HUES48 (cell line): ENCODE measurements at regions not wholly inside any gene's neighbourhood (a gene's known extent, or its start where the extent isn't known, plus 50 kb on each side); places are given as distances from the start of the nearest gene placed in this dataset.

Experiments
- H3K27ac ChIP-seq: one replicate; pipeline ENCODE4 v1.7.0; 2013; ENCODE audit warnings: low read depth, low read length, inconsistent platforms
- H3K27me3 ChIP-seq: 2 replicates; pipeline ENCODE4 v1.6.1; 2013; ENCODE audit warnings: mild to moderate bottlenecking, low read length; ENCODE audit not compliant: control insufficient read depth, insufficient read depth
- H3K36me3 ChIP-seq: 2 replicates; pipeline ENCODE4 v1.6.1; 2013; ENCODE audit warnings: low read length; ENCODE audit not compliant: control insufficient read depth, insufficient read depth
- H3K4me1 ChIP-seq: 2 replicates; pipeline ENCODE4 v1.6.1; 2013; ENCODE audit warnings: mild to moderate bottlenecking, low read length; ENCODE audit not compliant: control insufficient read depth, insufficient read depth
- H3K4me3 ChIP-seq: 2 replicates; pipeline ENCODE4 v1.5.1; 2013; ENCODE audit warnings: mild to moderate bottlenecking, low read depth, low read length
- H3K9ac ChIP-seq: 2 replicates; pipeline ENCODE4 v1.6.1; 2013; ENCODE audit warnings: mild to moderate bottlenecking, low read depth, low read length, moderate library complexity
- H3K9me3 ChIP-seq: 2 replicates; pipeline ENCODE4 v1.6.1; 2013; ENCODE audit warnings: low read length; ENCODE audit not compliant: control insufficient read depth, insufficient read depth

DNA sequence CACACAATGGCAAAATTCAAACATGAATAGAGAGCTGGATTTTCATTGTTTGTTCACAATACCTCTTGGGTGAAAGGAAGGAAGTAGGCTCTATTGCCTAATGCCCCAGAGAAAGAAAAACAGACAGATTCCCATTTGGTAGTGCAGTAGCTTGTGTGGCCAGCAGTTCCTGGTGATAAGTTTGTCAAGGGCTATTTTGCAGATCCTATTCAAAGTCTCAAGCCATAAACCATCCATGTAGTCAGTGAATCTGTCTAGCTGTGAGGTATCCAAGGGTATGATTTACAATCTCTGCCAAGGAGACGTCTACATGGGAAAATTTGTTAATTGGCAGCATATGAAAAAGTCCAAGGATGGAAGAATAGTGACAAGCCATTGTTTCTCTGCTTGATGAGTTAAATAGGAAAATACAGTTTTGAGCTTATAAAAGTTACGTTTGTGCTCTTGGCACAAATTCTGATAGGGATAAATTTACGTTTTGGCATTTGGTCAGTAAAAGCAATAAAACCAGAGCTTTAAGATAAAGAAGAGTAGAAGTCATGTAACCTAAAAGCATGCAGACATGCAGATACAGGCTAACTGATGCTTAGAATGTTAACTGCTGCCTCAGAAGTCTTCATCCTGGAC is 269.1 kb downstream of the GATA3 start:
- Histone ChIP-seq H3K9ac (no peak overlapping the region), H3K4me3 (no peak overlapping the region), H3K4me1 (no peaks in the 10 kb centered on the region), H3K27me3 (no peaks in the 10 kb centered on the region), H3K27ac (no peak overlapping the region), H3K36me3 (no peaks in the 10 kb centered on the region), H3K9me3 (no peaks in the 10 kb centered on the region)

DNA sequence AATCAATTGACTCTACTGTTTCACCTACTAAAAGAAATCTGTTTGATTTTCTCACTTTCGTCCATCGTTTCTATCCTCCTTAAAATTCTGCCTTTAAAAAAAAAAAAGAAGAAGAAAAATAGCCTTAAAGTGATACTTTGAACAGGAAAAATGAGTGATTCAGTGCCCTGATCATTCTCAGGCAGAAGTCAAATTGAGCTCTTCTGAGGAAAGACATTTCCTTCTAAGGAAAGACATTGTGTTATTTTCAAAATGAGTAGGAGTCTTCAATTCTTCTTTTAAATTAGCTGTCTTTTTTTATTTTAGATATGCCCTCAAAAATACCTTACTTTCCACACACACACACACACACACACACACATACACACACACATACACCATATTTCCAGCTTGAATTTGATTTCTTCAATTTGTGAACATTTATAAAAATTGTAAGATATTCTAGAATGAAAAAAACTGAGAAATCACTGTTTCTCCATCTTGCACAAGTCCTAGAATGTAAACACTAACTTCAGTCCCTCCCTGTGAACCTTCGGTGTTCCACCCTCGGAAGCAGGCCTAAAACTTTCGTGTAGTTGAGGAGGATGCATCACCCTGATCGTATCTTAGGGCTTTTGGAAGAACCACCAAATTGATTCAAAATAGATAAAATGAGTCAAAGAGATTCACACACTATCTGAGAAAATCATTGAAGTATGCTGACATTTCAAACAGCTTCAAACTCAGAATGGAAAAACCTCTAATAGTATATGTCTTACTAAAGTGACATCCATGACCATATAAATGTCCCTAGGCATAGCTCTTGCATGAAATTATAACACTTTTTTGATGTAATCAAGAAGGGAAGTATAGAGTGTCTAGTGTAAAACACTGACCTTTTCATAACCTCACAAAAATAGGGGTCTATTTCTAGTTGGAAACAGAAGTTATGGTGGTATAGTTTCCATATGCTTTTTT is 270.8 kb downstream of the GATA3 start:
- H3K4me3 ChIP-seq = no peak overlapping the region
- H3K27me3 ChIP-seq = no peaks in the 10 kb centered on the region; the same call in 1 of the 2 replicates
- H3K4me1 ChIP-seq = no peaks in the 10 kb centered on the region
- no peak overlapping the region for H3K27ac ChIP-seq
- H3K9me3 ChIP-seq = no peaks in the 10 kb centered on the region
- H3K36me3 ChIP-seq = no peaks in the 10 kb centered on the region
- H3K9ac ChIP-seq = no peak overlapping the region

DNA sequence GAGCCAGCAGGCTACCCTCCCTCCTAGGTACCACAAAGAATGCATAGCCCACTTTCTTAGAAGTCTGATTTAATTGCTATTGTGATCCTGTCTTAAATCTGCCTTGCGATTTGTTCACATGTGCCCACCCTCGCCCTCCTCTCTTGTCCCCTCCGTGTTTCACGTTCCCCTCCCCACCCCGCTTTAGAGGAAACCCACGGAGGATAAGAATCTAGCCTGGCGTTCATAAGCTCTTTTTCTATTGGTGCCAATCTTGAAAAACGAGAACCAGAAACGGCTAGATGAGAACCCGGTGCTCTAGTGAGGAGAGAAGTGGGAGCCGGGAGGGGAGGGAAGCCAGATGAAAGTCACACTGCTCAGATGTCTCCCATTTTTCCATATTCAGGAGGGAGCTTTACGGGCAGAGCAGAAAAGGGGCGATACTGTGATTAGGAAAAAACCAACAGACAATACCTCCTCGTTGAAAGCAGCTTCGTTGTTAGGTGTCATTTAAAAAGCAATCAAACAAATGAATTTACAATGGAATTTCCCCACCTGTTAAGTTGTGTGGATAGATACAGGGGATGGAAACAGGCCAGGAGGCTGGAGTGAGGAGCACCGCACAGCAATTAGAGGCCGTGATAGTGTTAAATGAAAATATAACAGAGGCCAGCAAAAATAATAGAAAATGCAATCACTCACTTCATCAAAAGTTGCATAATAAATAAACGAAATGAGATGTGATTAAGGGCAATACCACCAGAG is 272.1 kb downstream of the GATA3 start:
- no peaks in the 10 kb centered on the region for H3K36me3 ChIP-seq
- H3K4me1 ChIP-seq = no peaks in the 10 kb centered on the region
- H3K27ac ChIP-seq = no peak overlapping the region
- H3K9ac ChIP-seq = no peak overlapping the region
- no peaks in the 10 kb centered on the region for H3K9me3 ChIP-seq
- H3K27me3 ChIP-seq = peaks cover 8% of the 10 kb centered on the region
- H3K4me3 ChIP-seq = no peak overlapping the region

DNA sequence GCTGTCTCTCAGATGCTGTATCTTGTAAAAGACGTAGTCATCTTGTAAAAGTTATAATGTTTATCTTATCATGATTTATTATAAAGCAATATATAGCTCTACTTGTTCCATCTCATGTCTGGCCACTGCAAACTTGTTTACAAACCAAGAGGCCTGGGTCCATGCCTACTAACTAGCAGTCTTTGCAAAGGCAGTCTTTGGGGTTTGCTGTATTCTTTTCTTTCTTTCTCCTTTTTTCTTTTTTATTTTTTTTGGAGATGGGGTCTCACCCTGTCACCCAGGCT is 272.6 kb downstream of the GATA3 start:
- Histone ChIP-seq H3K27me3 (peaks cover 13% of the 10 kb centered on the region), H3K27ac (no peak overlapping the region), H3K4me3 (no peak overlapping the region), H3K9ac (no peak overlapping the region), H3K9me3 (no peaks in the 10 kb centered on the region), H3K4me1 (peaks cover 3% of the 10 kb centered on the region; the same call in 1 of the 2 replicates), H3K36me3 (no peaks in the 10 kb centered on the region)

DNA sequence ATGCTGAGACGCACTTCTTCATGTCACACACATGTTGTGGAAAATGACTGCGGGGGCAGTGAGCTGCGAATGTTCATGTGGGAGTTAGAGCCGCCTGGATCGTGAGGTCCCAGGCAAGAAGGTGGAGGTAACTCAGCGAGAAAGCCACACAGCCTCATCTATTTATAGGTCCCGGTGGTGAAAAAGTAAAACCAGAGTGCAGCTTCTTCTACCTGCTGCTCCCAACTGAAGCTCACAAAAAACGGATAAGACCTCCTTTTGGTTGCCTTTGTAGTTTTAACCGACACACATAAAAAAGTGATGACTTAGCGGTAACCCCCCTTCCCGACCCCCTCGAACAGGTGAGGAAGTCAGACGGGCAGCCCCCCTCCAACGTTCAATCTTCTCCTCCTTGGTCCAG is 276.9 kb downstream of the GATA3 start:
- H3K4me3 ChIP-seq = no peak overlapping the region
- H3K27me3 ChIP-seq = peaks cover 28% of the 10 kb centered on the region
- no peaks in the 10 kb centered on the region for H3K36me3 ChIP-seq
- H3K9ac ChIP-seq = no peak overlapping the region
- H3K9me3 ChIP-seq = no peaks in the 10 kb centered on the region
- peaks cover 6% of the 10 kb centered on the region; the same call in 1 of the 2 replicates for H3K4me1 ChIP-seq
- no peak overlapping the region for H3K27ac ChIP-seq

DNA sequence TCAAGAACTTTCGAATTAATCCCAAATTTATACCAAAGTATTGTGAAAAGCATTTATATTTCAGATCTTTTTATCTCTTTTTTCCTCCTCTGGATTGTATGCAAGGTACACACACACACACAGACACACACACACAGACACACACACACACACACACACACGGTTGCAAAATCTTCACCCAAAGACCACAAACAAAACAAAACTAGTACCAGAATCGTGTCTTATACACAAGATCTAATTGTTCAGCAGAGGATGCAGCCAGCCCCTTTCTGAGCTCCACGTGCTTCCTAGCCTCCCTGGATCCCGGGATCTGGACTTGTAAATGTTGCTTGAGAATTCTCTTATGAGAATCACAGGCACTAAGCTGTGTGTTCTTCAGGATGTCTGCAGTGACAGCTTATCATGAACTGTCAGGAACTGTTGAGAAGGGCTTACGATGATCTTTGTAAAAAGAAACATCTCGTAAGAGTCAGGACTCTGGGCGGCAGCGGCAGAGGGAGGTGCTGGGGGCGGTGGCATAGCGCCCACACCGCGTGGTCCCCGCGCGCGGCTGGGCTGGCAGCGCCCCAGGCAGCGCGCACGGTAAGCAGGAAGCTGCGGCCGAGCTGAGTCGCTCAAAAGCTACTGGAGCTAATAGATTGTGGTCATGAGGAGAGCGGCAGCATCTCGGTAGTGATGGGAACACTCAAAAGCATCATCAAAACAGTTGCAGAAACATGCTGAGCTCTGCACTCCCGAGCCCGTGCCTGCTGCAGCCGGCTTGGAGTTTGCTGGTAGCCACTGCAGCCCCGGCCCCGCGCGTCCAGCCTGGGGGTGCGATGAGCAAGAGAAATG is 277.6 kb downstream of the GATA3 start:
- Histone ChIP-seq H3K27ac (no peak overlapping the region), H3K9ac (no peak overlapping the region), H3K27me3 (peaks cover 28% of the 10 kb centered on the region), H3K9me3 (no peaks in the 10 kb centered on the region), H3K36me3 (no peaks in the 10 kb centered on the region), H3K4me3 (peak overlapping the region; percentile 66), H3K4me1 (peaks cover 10% of the 10 kb centered on the region; the same call in 1 of the 2 replicates)

DNA sequence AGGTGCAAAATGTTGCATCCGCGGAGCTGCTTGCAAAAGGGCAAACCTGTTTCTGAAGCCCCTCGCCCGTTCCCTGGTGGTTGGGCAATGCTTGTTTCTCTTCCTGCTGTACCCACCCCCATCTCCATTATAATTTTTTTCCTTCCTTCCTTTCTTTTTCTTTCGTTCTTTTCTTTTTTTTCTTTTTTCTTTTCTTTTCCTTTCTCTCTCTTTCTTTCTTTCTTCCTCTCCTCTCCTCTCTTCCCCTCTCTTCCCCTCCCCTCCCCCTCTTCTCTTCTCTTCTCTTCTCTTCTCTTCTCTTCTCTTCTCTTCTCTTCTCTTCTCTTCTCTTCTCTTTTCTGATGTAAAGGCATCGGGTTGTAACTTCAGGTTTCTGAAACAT is 278.2 kb downstream of the GATA3 start:
- Histone ChIP-seq H3K4me1 (peaks cover 13% of the 10 kb centered on the region; the same call in 1 of the 2 replicates), H3K36me3 (no peaks in the 10 kb centered on the region), H3K4me3 (peak overlapping the region; percentile 66), H3K9me3 (no peaks in the 10 kb centered on the region), H3K27ac (no peak overlapping the region), H3K27me3 (peaks cover 28% of the 10 kb centered on the region), H3K9ac (no peak overlapping the region)

DNA sequence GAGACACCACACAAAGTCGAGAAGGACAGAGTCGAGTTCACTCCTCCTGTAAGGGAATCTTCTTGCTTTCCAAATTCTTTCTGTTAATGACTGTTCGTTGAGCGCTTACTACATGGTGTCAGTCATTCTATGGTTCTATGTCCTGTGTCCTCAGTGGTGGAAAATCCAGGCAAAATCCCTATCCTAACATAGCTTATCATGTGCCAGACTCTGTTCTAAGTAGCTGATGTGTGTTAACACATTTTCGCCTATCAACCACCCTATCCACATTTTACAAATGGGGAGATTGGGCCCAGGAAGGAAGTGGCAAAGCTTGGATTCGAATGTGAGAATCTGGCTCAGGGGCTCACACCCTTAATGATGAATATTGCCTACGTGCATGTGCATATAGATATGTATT is 280.1 kb downstream of the GATA3 start:
- H3K27ac ChIP-seq = no peak overlapping the region
- H3K36me3 ChIP-seq = no peaks in the 10 kb centered on the region

DNA sequence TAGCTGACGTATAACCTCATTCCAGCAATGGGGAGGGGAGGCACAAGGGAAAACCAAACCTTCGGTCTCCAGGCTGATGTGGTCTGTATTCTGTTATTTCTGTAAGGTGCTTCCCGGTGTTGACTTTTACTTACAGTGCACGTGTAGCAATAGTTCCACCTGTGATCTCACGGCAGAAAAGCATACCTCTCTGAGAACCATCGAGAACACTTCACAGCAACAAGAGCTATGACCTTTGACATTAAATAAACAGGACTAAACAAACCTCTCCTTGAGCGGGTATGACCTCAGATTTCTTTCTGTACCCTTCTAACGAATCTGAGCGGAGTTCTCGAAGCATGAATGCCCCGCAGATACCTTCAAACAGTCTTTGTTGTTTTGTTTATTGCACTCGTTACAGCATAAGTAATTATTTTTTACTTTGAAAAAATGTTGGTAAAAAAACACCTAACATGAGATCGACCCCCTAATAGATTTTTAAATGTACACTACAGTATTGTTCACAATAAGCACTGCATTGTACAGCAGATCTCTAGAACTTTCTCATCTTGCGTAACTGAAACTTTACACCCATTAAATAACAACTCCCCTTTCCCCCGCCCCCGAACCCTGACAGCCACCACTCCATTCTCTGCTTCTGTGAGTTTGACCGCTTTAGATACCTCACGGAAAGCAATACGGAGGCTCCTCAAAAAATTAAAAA is 282.3 kb downstream of the GATA3 start:
- Histone ChIP-seq H3K36me3 (no peaks in the 10 kb centered on the region), H3K9ac (no peak overlapping the region), H3K9me3 (no peaks in the 10 kb centered on the region), H3K4me1 (peaks cover 12% of the 10 kb centered on the region; the same call in 1 of the 2 replicates), H3K27ac (no peak overlapping the region), H3K4me3 (no peak overlapping the region), H3K27me3 (peaks cover 18% of the 10 kb centered on the region)

More for the DNA sequence above, 280.1 kb downstream of the GATA3 start:
- peaks cover 28% of the 10 kb centered on the region for H3K27me3 ChIP-seq
- H3K4me1 ChIP-seq = peaks cover 13% of the 10 kb centered on the region; the same call in 1 of the 2 replicates
- no peak overlapping the region for H3K9ac ChIP-seq
- no peaks in the 10 kb centered on the region for H3K9me3 ChIP-seq
- H3K4me3 ChIP-seq = no peak overlapping the region

DNA sequence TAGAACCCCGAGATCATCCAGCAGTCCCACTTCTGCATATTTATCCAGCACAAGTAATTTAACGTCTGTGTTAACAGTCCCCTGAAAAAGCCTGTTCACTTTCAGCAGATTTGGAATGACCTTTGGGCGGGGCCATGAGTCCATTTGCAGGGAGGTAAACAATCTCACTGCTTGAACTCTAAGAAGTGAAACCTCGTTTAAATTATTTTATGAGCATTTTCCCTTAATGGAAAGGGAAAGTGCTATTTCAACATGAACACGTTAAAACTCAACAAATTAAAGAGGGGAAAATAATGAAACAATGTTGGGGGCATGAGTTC is 282.8 kb downstream of the GATA3 start:
- H3K9me3 ChIP-seq = no peaks in the 10 kb centered on the region
- 0 out of 2 replicates have a peak, but pooled peaks cover 7% of the 10 kb centered on the region for H3K4me1 ChIP-seq
- H3K27me3 ChIP-seq = peaks cover 13% of the 10 kb centered on the region
- H3K27ac ChIP-seq = no peak overlapping the region
- no peak overlapping the region for H3K4me3 ChIP-seq
- no peaks in the 10 kb centered on the region for H3K36me3 ChIP-seq
- no peak overlapping the region for H3K9ac ChIP-seq
